ACHN (cell line): ENCODE measurements at regions not wholly inside any gene's neighbourhood (a gene's known extent, or its start where the extent isn't known, plus 50 kb on each side); places are given as distances from the start of the nearest gene placed in this dataset.
A peak's percentile ranks its signal among the peaks of the same experiment; 100 is the strongest.

Experiments used
- DNase-seq: peaks from one replicate; pipeline ENCODE4 v3.0.0-alpha.2; 2015
- in situ Hi-C: cut with HindIII; loops from 2 replicates; pipeline ENCODE4 v1.10.0; 2017; ENCODE audit warnings: low sequenced_read_pairs, low pct_ligation_motif_present, low pct_unique_long_range_greater_than_20kb

- DNase-seq: no peak
- in situ Hi-C loops: no loop called here
These were observed 596.9 kb upstream of the CDH6 start for GRCh38 chr5:30596495-30597064.

- no peak for DNase-seq
- in situ Hi-C loops: no loop called here
These were observed 599.2 kb upstream of the CDH6 start for GRCh38 chr5:30594331-30594730.

GRCh38 chr5:30592833-30593232, 600.7 kb upstream of the CDH6 start:
- no peak for DNase-seq
- in situ Hi-C loops: no loop called here

GRCh38 chr5:30581198-30581935, 612.1 kb upstream of the CDH6 start:
- in situ Hi-C loops: no loop called here
- DNase-seq: no peak

GRCh38 chr5:30574761-30575160, 618.7 kb upstream of the CDH6 start:
- in situ Hi-C loops: no loop called here
- no peak for DNase-seq

- no peak for DNase-seq
- in situ Hi-C loops: no loop called here
These were observed 621.2 kb upstream of the CDH6 start for GRCh38 chr5:30572279-30572678.

- in situ Hi-C loops: no loop called here
- no peak for DNase-seq
These were observed 631.7 kb upstream of the CDH6 start for GRCh38 chr5:30561771-30562170.

- in situ Hi-C loops: no loop called here
- no peak for DNase-seq
These were observed 641.9 kb upstream of the CDH6 start for GRCh38 chr5:30551618-30552017.

- no peak for DNase-seq
- in situ Hi-C loops: no loop called here
These were observed 644.7 kb upstream of the CDH6 start for GRCh38 chr5:30548580-30549305.

GRCh38 chr5:30540150-30540549, 653.3 kb upstream of the CDH6 start:
- no peak for DNase-seq
- in situ Hi-C loops: no loop called here

- no peak for DNase-seq
- in situ Hi-C loops: no loop called here
These were observed 654.4 kb upstream of the CDH6 start for GRCh38 chr5:30539004-30539634.

- in situ Hi-C loops: no loop called here
- DNase-seq: no peak
These were observed 668.1 kb upstream of the CDH6 start for GRCh38 chr5:30525353-30525752.

GRCh38 chr5:30524428-30524827, 669.1 kb upstream of the CDH6 start:
- in situ Hi-C loops: no loop called here

GRCh38 chr5:30523061-30523460, 670.4 kb upstream of the CDH6 start:
- DNase-seq: no peak
- in situ Hi-C loops: no loop called here

More at GRCh38 chr5:30524428-30524827, 669.1 kb upstream of the CDH6 start:
- no peak for DNase-seq

- in situ Hi-C loops: no loop called here
- DNase-seq: peak; percentile 80
These were observed 688.2 kb upstream of the CDH6 start for GRCh38 chr5:30505014-30505886.

GRCh38 chr5:30502277-30502676, 691.2 kb upstream of the CDH6 start:
- in situ Hi-C loops: no loop called here
- peak; percentile 55 for DNase-seq

- in situ Hi-C loops: no loop called here
- DNase-seq: no peak
These were observed 692.4 kb upstream of the CDH6 start for GRCh38 chr5:30501065-30501464.

- no peak for DNase-seq
- in situ Hi-C loops: no loop called here
These were observed 693.0 kb upstream of the CDH6 start for GRCh38 chr5:30500513-30500912.
